ENCODE measurements at regions not wholly inside any gene's neighbourhood (a gene's known extent, or its start where the extent isn't known, plus 50 kb on each side); places are given as distances from the start of the nearest gene placed in this dataset.
"Not testable (repeated sequence)": the region's sequence is repeated elsewhere in the genome, so short reads cannot be mapped to it uniquely, and the experiment has no call there.

DNA sequence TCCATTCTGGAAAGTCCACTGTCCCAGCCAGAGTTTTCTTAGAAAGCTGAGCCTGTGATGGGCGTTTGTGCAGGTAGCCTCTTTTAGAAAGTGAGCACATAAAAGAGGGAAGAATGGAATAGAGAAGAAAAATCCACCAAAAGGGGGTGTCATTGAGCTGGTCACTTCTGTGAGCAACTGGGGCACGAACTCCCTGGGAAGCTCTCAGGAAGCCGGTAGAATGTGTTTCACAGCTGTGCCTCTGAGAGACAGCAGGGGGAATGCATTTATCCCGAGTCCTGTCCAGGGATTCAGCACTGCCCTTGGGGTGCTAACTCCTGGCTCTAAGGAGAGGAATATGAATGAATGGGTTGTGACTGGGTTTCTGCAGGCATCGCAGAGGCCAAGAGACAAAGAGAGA is 73.8 kb upstream of the SPATA31A3 start:
- TF ChIP-seq, protein P1, sequence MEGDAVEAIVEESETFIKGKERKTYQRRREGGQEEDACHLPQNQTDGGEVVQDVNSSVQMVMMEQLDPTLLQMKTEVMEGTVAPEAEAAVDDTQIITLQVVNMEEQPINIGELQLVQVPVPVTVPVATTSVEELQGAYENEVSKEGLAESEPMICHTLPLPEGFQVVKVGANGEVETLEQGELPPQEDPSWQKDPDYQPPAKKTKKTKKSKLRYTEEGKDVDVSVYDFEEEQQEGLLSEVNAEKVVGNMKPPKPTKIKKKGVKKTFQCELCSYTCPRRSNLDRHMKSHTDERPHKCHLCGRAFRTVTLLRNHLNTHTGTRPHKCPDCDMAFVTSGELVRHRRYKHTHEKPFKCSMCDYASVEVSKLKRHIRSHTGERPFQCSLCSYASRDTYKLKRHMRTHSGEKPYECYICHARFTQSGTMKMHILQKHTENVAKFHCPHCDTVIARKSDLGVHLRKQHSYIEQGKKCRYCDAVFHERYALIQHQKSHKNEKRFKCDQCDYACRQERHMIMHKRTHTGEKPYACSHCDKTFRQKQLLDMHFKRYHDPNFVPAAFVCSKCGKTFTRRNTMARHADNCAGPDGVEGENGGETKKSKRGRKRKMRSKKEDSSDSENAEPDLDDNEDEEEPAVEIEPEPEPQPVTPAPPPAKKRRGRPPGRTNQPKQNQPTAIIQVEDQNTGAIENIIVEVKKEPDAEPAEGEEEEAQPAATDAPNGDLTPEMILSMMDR (IDR thresholded peaks at IDR 0.05; ENCODE audit: insufficient read depth, low read length) = not testable (repeated sequence)
- TF ChIP-seq POLR2AphosphoS5 (IDR thresholded peaks at IDR 0.05; ENCODE audit: low read depth) = not testable (repeated sequence)
- TF ChIP-seq, protein P2, sequence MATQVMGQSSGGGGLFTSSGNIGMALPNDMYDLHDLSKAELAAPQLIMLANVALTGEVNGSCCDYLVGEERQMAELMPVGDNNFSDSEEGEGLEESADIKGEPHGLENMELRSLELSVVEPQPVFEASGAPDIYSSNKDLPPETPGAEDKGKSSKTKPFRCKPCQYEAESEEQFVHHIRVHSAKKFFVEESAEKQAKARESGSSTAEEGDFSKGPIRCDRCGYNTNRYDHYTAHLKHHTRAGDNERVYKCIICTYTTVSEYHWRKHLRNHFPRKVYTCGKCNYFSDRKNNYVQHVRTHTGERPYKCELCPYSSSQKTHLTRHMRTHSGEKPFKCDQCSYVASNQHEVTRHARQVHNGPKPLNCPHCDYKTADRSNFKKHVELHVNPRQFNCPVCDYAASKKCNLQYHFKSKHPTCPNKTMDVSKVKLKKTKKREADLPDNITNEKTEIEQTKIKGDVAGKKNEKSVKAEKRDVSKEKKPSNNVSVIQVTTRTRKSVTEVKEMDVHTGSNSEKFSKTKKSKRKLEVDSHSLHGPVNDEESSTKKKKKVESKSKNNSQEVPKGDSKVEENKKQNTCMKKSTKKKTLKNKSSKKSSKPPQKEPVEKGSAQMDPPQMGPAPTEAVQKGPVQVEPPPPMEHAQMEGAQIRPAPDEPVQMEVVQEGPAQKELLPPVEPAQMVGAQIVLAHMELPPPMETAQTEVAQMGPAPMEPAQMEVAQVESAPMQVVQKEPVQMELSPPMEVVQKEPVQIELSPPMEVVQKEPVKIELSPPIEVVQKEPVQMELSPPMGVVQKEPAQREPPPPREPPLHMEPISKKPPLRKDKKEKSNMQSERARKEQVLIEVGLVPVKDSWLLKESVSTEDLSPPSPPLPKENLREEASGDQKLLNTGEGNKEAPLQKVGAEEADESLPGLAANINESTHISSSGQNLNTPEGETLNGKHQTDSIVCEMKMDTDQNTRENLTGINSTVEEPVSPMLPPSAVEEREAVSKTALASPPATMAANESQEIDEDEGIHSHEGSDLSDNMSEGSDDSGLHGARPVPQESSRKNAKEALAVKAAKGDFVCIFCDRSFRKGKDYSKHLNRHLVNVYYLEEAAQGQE (IDR thresholded peaks at IDR 0.05; ENCODE audit: insufficient replicate concordance, low read depth) = not testable (repeated sequence)

All from HL-60 (cell line).